ENCODE measurements at regions not wholly inside any gene's neighbourhood (a gene's known extent, or its start where the extent isn't known, plus 50 kb on each side); places are given as distances from the start of the nearest gene placed in this dataset.
"Not testable (repeated sequence)": the region's sequence is repeated elsewhere in the genome, so short reads cannot be mapped to it uniquely, and the experiment has no call there.

DNA sequence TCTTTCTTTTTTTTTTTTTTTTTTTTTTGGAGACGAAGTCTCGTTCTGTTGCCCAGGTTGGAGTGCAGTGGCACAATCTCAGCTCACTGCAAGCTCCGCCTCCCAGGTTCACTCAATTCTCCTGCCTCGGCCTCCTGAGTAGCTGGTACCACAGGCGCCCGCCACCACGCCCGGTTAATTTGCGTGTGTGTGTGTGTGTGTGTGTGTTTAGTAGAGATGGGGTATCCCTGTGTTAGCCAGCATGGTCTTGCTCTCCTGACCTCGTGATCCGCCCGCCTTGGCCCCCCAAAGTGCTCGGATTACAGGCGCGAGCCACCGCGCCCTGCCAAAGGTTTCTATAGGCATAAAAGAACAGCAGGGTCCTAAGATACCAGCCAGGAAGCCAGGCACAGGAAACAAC is 261.0 kb upstream of the CCDC54 start:
- DNase-seq, result no peak

DNA sequence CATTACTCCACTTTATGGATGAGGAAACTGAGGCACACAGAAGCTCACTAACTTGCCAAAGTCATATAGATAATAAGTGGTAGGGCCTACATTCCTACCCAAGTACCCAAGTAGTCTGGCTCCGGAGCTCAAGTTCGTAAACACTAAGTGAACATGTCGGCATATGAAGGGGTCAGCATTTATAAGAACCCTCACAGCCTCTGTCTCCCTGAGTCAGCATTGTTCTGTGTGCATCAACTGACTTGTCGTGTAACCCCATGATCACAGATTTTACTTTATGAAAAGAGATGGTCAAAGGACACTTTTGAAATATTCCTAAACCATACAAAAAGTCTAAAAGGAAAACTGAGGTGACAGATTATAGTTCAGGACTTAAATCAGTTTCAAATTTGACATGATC is 260.1 kb upstream of the CCDC54 start:
- DNase-seq, result no peak

DNA sequence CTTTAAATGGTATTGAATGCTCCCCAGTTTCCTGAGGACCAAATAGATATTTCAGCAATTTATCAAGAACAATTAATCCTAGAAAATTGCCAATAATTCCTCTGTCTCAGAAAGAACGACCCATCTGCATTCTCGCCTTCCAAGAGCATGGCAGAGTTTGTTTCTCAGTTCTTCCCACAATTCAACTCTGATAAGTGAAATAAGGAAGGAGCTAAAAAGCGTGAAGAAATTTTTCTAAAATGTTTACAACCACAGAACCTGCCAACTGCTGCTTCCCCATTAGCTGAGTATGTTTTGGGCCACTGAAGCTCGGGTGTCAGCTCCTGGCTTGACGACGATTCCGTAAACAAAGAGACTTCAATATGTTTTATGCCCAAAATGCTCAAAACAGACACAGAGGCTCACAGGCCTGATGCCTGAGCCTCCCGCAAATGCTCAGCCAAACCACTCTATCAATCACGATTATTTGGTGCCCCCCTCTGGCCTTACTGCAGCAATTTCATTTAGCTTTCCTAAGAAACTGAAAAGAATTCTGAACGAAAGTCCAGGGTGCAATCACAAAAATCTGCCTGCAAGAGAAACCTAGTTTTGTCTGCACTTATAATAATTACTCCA is 259.2 kb upstream of the CCDC54 start:
- peak in 1 of 2 donors; percentile 4 for DNase-seq

DNA sequence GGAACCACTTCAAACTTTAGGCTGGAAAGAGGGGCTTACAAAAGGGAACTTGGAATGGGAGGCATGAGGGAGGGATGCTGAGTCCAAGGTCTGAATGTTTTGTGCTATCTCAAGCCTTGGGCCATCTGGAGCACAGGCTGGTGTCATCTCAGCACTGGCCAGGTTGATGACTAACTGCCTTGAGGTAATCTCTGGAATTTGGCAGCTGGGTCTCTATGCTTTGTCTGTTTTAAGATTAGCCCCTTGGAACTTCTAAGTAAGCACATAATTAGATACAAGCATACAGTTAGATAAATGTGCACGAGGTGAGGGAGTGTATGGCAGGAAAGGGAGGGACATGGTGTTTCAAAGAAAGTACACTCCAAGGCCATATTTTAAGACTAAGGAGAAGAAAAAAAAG is 252.4 kb upstream of the CCDC54 start:
- no peak for DNase-seq

DNA sequence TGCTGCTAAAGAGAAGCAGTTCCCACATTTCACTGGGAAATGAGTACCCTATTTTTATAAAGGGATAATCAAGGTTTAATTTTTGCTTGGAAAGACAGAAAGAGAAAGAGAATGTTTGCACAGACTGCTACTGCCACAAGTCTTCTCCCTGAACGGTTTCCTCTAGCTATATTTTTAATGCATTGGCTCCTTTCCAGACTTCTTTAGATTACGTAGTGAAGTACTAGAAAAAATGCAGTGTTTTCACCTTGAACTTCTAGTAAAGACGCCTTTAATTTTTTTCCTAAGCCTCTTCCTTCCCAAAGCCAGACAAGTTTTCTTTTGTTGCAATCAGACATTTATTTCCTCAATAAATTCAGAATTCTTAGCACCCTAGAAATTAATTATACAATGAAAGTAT is 248.3 kb upstream of the CCDC54 start:
- no peak for DNase-seq

DNA sequence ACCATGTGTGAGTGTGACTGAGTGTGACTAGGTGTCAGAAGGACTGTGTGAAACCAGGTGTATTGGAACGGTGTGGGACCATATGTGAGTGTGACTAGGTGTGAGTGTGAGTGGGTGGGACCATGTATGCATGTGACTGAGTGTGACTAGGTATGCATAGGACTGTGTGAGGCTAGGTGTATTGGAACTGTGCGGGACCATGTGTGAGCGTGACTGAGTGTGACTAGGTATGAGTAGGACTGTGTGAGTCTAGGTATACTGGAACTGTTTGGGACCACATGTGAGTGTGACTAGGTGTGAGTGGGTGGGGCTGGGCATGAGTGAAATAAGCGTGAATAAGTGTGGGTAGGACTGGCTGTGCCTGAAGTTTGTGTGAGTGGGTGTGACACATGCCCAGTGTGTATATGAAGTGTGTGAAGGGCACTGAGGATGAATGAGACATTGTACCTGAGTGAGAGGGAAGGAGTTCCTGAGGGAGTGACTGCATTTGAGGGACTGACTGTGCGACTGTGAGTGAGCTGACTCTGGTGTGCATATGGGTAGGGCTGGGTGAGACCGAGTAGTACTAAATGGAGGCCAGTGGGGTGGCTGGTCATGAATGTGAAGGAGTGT is 247.0 kb upstream of the CCDC54 start:
- no peak for DNase-seq

DNA sequence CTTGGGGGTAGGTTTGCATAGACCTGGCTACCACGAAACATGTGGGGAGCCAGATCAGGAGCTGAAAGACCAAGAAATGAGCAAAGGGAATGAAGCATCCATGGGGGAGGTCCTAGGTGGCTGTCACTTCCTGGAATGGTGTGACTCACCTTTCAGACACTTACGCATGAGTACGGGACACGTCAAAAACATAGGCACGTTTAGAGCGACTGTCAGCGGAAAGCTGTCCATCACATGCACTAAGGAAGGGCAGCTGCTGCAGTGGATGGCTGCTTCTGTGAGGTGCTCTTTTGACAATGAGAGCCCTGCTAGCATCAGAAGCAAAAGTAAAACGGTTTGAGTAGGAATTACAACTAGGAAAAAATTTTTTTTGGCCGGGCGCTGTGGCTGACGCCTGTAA is 244.6 kb upstream of the CCDC54 start:
- DNase-seq, result no peak

DNA sequence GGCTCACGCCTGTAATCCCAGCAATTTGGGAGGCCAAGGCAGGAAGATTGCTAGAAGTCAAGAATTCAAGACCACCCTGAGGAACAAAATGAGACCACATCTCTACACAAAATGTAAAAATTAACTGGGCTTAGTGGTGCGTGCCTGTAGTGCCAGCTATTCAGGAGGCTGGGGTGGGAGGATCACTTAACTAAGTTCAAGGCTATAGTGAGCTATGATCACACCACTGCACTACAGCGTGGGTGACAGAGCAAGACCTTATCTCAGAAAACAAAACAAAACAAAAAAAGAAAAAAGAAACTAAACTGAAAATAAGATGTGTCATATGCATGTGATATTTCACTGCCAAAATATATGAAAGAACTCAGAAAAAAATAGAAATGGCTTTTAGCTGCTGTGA is 243.3 kb upstream of the CCDC54 start:
- no peak for DNase-seq

DNA sequence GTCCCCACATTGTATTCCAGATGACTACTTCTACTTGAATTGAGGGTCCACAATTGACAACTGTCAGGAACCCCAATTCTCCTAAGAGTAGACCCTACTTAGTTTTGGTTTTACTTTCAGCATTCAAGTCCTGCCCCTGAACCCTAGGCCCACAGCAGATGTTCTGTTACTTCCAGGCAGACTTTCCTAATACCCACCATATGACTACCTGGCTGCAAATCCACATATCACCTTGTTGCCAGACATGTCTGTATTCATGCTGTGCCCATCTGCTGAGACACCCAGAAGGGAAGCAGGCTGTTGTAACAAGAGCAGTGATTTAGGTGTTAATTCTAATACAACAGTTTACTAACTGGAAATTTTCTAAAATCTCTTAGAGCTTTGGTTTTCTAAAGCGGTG is 235.1 kb upstream of the CCDC54 start:
- no peak for DNase-seq

DNA sequence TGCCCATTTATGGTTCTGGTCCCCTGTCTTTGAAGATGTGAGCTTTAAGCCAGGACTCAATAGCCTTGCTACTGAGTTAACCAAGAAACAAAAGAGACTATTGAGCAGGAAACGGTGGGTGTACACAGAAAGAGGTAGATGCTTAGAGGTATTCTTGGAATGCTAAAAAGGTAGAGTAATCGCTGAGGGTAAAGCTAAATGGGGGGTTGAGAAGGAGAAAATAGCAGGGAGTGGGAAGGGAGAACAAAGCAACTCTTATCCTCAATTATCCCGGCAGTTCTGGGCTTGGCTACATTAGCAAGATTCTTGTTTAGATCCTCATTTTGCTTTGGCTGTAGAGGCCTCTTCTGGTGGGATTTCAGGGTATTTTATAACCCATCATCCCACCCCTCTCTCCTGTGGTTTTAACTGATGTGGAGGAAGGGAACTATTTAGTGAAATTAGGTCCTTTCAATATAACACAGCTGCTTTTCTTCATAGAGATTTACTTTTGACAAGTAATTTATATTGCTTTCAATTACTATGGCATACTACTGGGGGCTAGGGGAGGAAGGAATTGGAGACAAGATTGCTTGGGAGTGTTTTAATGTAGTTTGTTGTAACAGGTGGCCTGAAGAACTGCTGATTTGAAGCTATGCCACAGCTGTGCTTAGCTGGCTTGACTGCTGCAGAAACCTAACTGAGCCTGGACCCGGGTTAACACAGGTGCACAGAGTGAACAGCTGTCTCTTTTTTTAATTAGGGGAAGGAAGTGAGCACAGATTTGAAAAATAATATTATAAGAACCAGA is 234.3 kb upstream of the CCDC54 start:
- no peak for DNase-seq

DNA sequence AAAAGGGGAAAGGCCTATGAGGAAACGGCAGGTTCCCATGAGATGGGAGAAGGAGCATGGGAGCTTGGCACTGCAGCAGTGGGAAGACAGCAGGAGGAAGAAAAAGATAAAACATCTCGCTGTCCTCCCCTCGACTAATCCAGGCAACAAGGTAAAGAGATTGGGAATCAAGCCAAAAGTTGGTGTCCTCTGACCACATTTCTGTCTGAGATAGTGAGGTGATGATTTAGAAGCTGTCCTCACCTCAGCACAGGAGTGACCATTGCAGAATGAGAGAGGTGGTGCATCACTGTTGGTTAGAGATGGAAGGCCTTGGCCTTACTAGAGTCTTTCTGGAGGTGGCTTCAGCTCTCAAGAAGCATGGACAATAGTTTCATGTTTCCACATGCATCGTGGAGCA is 226.6 kb upstream of the CCDC54 start:
- no peak for DNase-seq

DNA sequence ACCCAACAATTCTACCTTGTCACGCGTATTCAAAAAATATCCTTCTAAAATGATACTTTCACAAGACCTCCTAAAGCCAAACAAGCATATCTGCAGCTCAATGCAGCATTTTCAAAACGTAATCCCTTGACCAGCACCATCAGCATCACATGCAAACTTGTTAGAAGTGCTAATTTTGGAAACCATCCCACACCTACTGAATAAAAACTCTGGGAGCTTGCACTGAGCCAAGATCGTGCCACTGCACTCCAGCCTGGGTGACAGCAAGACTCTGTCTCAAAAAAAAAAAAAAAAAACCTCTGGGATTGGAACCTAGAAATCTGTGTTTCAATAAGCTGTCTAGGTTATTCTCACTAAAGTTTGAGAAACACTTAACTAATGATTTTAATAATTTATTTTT is 223.3 kb upstream of the CCDC54 start:
- no peak for DNase-seq

DNA sequence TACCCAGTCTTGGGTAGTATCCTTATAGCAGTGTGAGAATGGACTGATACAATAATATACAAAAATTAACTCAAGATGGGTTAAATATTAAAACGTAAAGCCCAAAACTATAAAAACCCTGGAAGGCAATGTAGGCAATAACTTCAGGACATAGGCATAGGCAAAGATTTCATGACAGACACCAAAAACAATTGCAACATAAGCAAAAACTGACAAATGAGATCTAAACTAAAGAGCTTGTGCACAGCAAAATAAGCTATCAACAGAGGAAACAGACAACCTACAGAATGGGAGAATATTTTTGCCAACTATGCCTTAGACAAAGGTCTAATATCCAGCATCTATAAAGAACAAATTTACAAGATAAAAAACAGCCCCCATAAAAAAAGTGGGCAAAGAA is 204.8 kb upstream of the CCDC54 start:
- no peak for DNase-seq

DNA sequence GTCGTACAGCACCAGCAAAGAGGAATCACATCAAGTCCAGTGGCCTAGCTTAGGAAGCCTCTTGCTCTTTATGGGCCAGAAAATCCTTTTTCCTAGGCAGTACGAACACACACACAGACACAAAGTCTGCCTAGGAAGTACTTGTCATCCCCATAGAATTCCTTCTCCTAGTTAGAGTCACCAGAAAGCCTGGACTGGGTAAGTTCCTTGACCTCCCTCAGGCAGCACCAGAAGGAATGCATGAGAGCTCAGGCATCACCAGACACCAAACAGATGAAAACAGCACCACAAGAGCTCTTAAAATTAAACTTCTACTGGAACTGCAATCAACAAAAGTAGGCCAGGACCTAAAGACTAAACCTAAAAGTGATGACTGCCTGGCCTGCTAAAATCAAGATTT is 192.9 kb upstream of the CCDC54 start:
- no peak for DNase-seq

DNA sequence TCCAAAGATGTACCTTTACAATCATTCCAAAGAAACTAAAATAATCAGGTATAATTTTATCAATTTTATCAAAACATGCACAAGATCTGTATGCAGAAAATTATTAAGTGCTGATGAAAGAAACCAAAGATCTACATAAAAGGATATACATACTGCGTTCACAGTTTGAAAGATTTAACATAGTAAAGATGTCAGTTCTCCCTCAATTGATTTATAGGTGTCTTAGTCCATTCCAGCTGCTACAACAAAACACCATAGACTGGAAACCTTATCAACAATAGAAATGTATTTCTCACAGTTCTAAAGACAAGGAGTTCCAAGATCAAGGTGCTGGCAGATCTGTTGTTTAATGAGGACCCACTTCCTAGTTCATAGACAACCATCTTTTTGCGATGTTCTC is 189.0 kb upstream of the CCDC54 start:
- DNase-seq, result no peak

DNA sequence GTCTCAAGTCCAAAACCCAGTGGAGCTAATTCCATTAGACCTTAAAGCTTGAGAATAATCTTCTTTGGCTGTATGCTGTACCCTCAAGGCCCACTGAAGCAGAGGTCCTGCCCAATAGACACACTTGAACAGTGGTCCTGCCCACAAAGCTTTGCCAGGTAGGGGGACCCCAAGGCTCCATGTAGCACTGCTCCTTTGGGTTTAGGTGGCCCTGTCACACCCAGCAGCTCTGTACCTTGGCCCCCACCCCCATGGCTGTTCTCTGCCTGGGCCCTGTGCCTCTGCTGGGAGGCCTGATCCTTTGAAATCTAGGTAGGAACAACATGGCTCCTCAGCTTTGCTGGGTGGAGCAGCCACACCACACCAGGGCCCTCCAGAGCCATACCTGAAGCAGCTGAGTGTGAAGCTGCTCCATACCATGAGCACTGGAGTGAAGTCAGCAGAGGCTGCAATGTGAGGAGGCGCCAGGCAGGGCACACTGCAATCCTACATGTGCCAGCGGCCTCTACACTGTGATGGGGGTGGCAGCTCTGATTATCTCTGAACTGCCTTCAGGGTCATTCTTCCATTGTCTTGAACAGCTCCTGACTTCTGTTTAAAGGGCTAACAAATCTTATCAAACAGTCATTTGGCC is 188.0 kb upstream of the CCDC54 start:
- DNase-seq, result no peak

DNA sequence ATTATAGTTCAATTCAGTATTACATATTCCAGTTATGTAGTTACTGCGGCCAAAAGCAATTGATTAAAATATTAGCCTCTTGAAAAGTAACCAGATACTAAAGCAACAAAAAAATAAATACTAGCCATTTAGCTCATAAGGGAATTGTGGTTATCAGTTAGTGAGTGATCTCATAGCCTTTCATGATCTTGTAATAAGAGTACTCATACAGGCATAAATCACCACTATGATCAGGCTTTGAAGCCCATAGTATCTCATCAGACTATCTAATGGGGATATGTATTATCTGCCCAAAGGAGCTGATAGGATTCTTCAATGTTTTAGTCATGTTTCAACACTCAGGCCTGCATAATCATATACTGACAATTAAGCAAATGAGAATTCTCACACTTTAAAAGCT is 184.1 kb upstream of the CCDC54 start:
- no peak for DNase-seq

DNA sequence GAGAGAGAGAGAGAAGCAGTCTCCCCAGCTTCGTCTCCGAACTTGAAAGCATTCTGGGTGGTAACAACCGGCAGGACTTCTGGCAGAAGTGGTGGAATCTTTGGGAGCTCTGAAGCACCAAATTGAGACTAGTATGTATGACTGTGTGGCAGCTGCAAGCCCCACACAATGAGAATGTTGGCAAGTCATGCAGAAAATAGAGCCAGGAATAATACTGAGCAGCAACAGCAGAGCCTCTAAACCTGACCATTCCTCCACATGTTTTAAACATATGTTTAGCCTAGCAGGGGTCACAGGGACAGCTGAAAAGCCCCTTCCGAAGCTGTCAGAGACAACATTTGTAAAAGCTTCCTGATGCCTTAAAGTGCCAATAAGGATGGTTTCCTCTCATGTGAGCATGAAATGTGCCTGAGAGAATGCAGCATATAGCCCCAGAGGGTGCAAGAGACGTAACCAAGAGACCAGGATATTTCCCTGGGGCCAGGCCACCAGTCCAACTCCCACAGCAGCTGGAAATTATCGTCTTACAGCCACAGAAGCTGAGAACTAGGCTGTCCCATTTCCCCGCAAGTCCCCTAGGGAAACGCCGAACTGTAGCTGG is 178.6 kb upstream of the CCDC54 start:
- no peak for DNase-seq

DNA sequence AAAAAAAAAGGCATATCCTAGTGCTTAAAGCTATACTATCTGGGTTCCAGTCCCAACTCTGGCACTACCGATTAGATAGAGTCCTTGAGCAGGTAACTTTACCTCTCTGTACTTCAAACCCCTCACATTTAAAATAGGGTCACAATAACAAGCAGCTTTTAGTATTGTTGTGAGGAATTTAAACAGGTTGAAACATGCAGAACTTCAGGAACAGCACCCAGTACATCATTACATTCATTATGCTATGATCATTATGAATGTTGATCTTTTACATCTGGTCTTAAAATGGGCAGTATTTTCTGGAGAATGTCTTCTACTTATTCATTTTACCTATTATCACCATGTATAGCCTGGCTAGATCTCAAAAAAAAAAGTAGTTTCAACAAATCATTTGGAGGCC is 176.1 kb upstream of the CCDC54 start:
- DNase-seq, result no peak

DNA sequence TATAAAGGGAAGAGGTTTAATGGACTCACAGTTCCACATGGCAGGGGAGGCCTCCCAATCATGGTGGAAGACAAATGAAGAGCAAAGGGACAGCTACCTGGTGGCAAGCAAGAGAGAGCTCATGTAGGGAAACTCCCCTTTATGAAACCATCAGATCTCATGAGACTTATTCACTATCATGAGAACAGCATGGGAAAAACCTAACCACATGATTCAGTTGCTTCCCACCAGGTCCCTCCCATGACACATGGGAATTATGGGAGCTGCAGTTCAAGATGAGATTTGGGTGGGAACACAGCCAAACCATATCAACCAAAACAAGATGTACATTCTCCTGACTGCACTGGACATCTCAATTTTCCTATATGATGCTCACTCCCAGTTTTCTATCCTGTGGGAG is 174.4 kb upstream of the CCDC54 start:
- DNase-seq, result not testable (repeated sequence)

DNA sequence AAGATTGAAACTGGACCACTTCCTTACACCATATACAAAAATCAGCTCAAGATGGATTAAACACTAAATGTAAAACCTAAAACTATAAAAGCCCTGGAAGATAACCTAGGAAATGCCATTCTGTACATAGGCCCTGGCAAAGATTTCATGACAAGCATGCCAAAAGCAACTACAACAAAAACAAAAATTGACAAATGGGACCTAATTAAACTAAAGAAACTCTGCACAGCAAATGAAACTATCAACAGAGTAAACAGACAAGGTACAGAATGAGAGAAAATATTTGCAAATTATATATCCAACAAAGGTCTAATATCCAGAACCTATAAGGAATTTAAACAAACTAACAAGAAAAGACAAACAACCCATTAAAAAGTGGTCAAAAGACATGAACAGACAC is 173.1 kb upstream of the CCDC54 start:
- DNase-seq, result no peak

DNA sequence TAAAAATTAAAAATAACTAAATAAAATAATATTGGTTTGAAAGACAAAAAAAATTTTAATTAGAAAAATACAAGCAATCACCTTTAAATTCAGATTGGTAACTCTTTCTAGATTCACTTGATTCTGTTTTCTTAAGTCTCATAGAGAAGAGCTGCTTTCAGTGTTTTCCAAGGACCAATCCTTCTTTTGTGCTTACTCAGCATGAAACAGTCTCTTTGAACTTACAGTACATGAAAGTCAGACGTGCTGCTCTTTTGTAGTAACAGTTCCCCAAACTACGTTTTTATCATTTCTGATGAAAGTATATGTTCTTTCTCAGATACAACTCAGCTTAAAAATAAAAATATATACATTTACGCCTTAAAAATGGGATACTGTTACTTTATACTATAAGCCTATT is 171.9 kb upstream of the CCDC54 start:
- DNase-seq, result no peak

DNA sequence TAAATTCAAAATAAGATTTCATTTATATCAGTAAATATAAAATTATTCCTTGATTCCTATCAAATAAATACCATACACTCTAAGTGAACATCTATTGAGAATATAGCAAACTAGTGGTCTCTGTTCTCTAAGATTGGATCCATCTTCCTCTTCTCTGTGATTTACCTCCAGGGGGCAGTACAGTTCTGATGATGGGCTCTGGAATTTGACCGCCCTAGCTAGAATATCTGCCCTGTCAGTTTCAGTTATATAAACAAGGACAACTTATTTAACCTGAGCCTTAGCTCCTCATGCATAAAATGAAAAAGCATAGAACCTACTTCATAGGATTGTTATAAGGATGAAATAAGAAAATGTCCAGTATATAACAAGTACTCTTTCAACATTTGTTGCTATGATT is 171.1 kb upstream of the CCDC54 start:
- DNase-seq, result no peak

DNA sequence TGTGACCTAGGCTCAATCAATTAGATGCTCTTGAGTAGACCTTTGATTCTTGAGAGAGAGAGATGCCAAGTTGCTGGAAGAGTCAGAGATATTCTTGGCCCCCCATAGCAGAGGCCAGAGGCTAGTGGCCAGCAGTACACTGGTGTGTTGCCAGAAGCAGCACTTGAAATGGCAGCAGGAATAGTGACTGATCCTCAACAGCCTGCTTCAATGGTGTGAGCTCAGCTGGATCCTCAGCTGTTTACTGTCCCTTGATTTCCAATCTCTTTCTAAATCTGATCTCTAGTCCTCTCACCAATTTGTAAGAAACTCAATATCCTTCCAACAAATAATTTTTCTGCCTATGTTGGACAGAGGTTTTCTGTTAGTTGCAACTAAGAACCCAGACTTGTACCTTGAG is 170.3 kb upstream of the CCDC54 start:
- DNase-seq, result no peak

Data from stimulated activated CD4-positive, alpha-beta T cell treated with anti-CD3 and anti-CD28 coated beads, Interleukin-2, amount 100 ng/mL, for 24 hours (primary cell).